H9 (cell line): ENCODE measurements at regions not wholly inside any gene's neighbourhood (a gene's known extent, or its start where the extent isn't known, plus 50 kb on each side); places are given as distances from the start of the nearest gene placed in this dataset.

Experiments
- DNase-seq: peaks from one replicate; pipeline ENCODE4 v3.0.0-alpha.2; 2017
- H2AFZ ChIP-seq: one replicate; pipeline ENCODE4 v1.6.1; 2013; ENCODE audit warnings: mild to moderate bottlenecking, low read length, control low read depth, moderate library complexity
- H2AK5ac ChIP-seq: 2 replicates; pipeline ENCODE4 v1.6.1; 2013; ENCODE audit warnings: low read length, control low read depth, mixed read lengths; ENCODE audit not compliant: insufficient read length
- H2BK120ac ChIP-seq: one replicate; pipeline ENCODE4 v1.6.1; 2013; ENCODE audit warnings: low read depth, mild to moderate bottlenecking, low read length, control low read depth, inconsistent platforms; ENCODE audit not compliant: poor library complexity, severe bottlenecking
- H2BK12ac ChIP-seq: 2 replicates; pipeline ENCODE4 v1.6.1; 2013; ENCODE audit warnings: low read length, control low read depth, mixed read lengths, low read depth; ENCODE audit not compliant: insufficient read length
- H2BK15ac ChIP-seq: 2 replicates; pipeline ENCODE4 v1.6.1; 2013; ENCODE audit warnings: low read depth, low read length, control low read depth
- H2BK20ac ChIP-seq: one replicate; pipeline ENCODE4 v1.6.1; 2013; ENCODE audit warnings: low read depth, mild to moderate bottlenecking, low read length, control low read depth, inconsistent platforms; ENCODE audit not compliant: poor library complexity, severe bottlenecking
- H2BK5ac ChIP-seq: 2 replicates; pipeline ENCODE4 v1.6.1; 2013; ENCODE audit warnings: low read length, control low read depth, mixed read lengths; ENCODE audit not compliant: insufficient read length
- H3K14ac ChIP-seq: 2 replicates; pipeline ENCODE4 v1.6.1; 2013; ENCODE audit warnings: low read length, control low read depth; ENCODE audit not compliant: insufficient read depth
- H3K18ac ChIP-seq: 2 replicates; pipeline ENCODE4 v1.6.1; 2013; ENCODE audit warnings: low read depth, mild to moderate bottlenecking, mixed read lengths, low read length, control low read depth; ENCODE audit not compliant: insufficient read length
- H3K23ac ChIP-seq: 2 replicates; pipeline ENCODE4 v1.6.1; 2013; ENCODE audit warnings: low read length, control low read depth, mixed read lengths, low read depth; ENCODE audit not compliant: insufficient read length
- H3K23me2 ChIP-seq: 2 replicates; pipeline ENCODE4 v1.6.1; 2013; ENCODE audit warnings: low read depth, mild to moderate bottlenecking, mixed read lengths, low read length, control low read depth; ENCODE audit not compliant: insufficient read length, poor library complexity, severe bottlenecking
- H3K27ac ChIP-seq: 2 replicates; pipeline ENCODE4 v1.5.1; 2013; ENCODE audit warnings: low read length, control low read depth, mixed read lengths, low read depth; ENCODE audit not compliant: insufficient read length
- H3K27me3 ChIP-seq: 2 replicates; pipeline ENCODE4 v1.6.1; 2013; ENCODE audit warnings: low read length, control low read depth, inconsistent platforms; ENCODE audit not compliant: insufficient read depth
- H3K4ac ChIP-seq: 2 replicates; pipeline ENCODE4 v1.6.1; 2013; ENCODE audit warnings: low read depth, mild to moderate bottlenecking, control low read depth, inconsistent platforms, low read length, moderate library complexity
- H3K4me1 ChIP-seq: 2 replicates; pipeline ENCODE4 v1.6.1; 2013; ENCODE audit warnings: low read length, control low read depth, inconsistent platforms; ENCODE audit not compliant: insufficient read depth
- H3K4me2 ChIP-seq: 2 replicates; pipeline ENCODE4 v1.6.1; 2013; ENCODE audit warnings: low read length, control low read depth, mixed read lengths; ENCODE audit not compliant: insufficient read length, insufficient read depth
- H3K56ac ChIP-seq: 2 replicates; pipeline ENCODE4 v1.6.1; 2013; ENCODE audit warnings: low read depth, mild to moderate bottlenecking, mixed read lengths, low read length, control low read depth; ENCODE audit not compliant: insufficient read length
- H3K79me1 ChIP-seq: 2 replicates; pipeline ENCODE4 v1.6.1; 2013; ENCODE audit warnings: low read depth, mild to moderate bottlenecking, moderate library complexity, low read length, control low read depth, inconsistent platforms; ENCODE audit not compliant: insufficient read depth, poor library complexity, severe bottlenecking
- H3K79me2 ChIP-seq: 2 replicates; pipeline ENCODE4 v1.6.1; 2013; ENCODE audit warnings: low read length, control low read depth, inconsistent platforms; ENCODE audit not compliant: insufficient read depth
- H3K9ac ChIP-seq: 2 replicates; pipeline ENCODE4 v1.6.1; 2013; ENCODE audit warnings: low read length, control low read depth, mixed read lengths; ENCODE audit not compliant: insufficient read length; ENCODE audit errors: extremely low read depth
- H3K9me3 ChIP-seq: one replicate; pipeline ENCODE4 v1.6.1; 2013; ENCODE audit warnings: low read depth, low read length, inconsistent platforms; ENCODE audit not compliant: control insufficient read depth
- H3T11ph ChIP-seq: one replicate; pipeline ENCODE4 v1.6.1; 2013; ENCODE audit warnings: mild to moderate bottlenecking, low read length, control low read depth, inconsistent platforms
- H4K20me1 ChIP-seq: one replicate; pipeline ENCODE4 v1.6.1; 2013; ENCODE audit not compliant: control insufficient read depth, insufficient read length, insufficient read depth
- H4K5ac ChIP-seq: 2 replicates; pipeline ENCODE4 v1.6.1; 2013; ENCODE audit warnings: low read depth, mild to moderate bottlenecking, mixed read lengths, low read length, control low read depth; ENCODE audit not compliant: insufficient read length
- H4K8ac ChIP-seq: replicated peaks from 2 replicates; pipeline ENCODE4 v1.6.1; 2013; ENCODE audit warnings: low read length, control low read depth, mixed read lengths, low read depth; ENCODE audit not compliant: insufficient read length
- H4K91ac ChIP-seq: 2 replicates; pipeline ENCODE4 v1.6.1; 2013; ENCODE audit warnings: low read depth, mild to moderate bottlenecking, moderate library complexity, mixed read lengths, low read length, control low read depth; ENCODE audit not compliant: insufficient read length
- H3K27ac Mint-ChIP-seq, 3 experiments: 2 replicates in 2 of 3; 3 replicates in 1 of 3; pipeline ENCODE4 v1.8.0; 2020 to 2021; ENCODE audit warnings: mixed read lengths in 3 of 3, mild to moderate bottlenecking in 1 of 3, moderate library complexity in 1 of 3
- H3K27me3 Mint-ChIP-seq: 2 replicates; pipeline ENCODE4 v1.8.0; 2021; ENCODE audit warnings: low read depth, mild to moderate bottlenecking, moderate library complexity, mixed read lengths
- H3K36me3 Mint-ChIP-seq, 3 experiments: 2 replicates in 2 of 3; 3 replicates in 1 of 3; pipeline ENCODE4 v1.8.0; 2020 to 2021; ENCODE audit warnings: low read depth in 3 of 3, mixed read lengths in 3 of 3; ENCODE audit not compliant: insufficient read depth in 1 of 3
- H3K4me1 Mint-ChIP-seq, 2 experiments: 2 replicates each; pipeline ENCODE4 v1.8.0; 2020; ENCODE audit warnings: mixed read lengths in 2 of 2
- H3K4me3 Mint-ChIP-seq, 2 experiments: 2 replicates in 1 of 2; 3 replicates in 1 of 2; pipeline ENCODE4 v1.8.0; 2020 to 2021; ENCODE audit warnings: mild to moderate bottlenecking in 2 of 2, mixed read lengths in 2 of 2, moderate library complexity in 1 of 2
- H3K9me3 Mint-ChIP-seq, 2 experiments: 2 replicates in 1 of 2; 3 replicates in 1 of 2; pipeline ENCODE4 v1.8.0; 2020; ENCODE audit warnings: mild to moderate bottlenecking in 2 of 2, mixed read lengths in 2 of 2, moderate library complexity in 1 of 2
- CTCF ChIP-seq: fragments of 200-600 bp; sonication (generic); conservative IDR thresholded peaks from 3 replicates; pipeline ENCODE4 v1.8.0; 2021; ENCODE audit warnings: antibody characterized with exemption, mild to moderate bottlenecking
- WGBS: extraction: QIAGEN DNeasy Blood & Tissue Kit; methylation state at CpG from one replicate; pipeline ENCODE4 v1.1.7; 2013; ENCODE audit warnings: missing lambda C conversion rate, low lambda C conversion rate, mixed read lengths; ENCODE audit not compliant: insufficient read length; ENCODE audit errors: extremely low coverage; 5-methylcytosine and 5-hydroxymethylcytosine counted together

DNA sequence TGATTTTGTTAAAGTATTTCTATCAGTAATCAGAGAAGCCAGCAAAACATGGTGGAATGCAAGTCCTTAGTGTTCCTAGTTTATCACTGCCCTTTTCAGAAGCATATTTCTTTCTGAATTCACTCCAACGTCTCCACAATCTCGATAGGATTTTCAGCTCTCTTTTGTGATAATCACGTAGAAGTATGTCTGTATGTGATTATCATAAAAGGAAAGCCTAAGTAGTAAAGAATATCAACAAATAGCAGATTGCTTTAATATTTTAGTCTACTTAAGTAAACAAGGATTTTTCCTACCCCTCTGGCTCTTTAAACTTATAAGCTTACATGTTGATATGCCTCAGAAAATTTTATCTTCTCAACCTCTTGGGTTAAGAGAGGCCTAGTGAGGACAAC is 147.4 kb upstream of the NUDT4 start:
- H4K91ac ChIP-seq, result no peak overlapping the region
- no peaks in the 10 kb centered on the region for H3K27me3 Mint-ChIP-seq
- no peak overlapping the region for H2AFZ ChIP-seq
- no peaks in the 10 kb centered on the region for H3K23me2 ChIP-seq
- H3K79me1 ChIP-seq, result no peaks in the 10 kb centered on the region
- no peaks in the 10 kb centered on the region; the same call in 1 of the 2 replicates for H3K4me1 ChIP-seq
- no peak overlapping the region for H2BK5ac ChIP-seq
- H3K23ac ChIP-seq, result no peak overlapping the region
- H3K14ac ChIP-seq, result no peak overlapping the region
- H3K4me2 ChIP-seq, result no peak overlapping the region
- no peak overlapping the region for H3K4ac ChIP-seq
- no peak overlapping the region for H3K27ac ChIP-seq
- H3K9ac ChIP-seq, result no peak overlapping the region
- H2AK5ac ChIP-seq, result no peak overlapping the region
- H3K27me3 ChIP-seq, result no peaks in the 10 kb centered on the region
- H3K4me1 Mint-ChIP-seq, result peaks cover 5 to 7% of the 10 kb centered on the region in 2 experiments
- no peak overlapping the region for H4K8ac ChIP-seq
- H3K18ac ChIP-seq, result no peak overlapping the region
- H3K36me3 Mint-ChIP-seq, result peaks cover 3 to 15% (median 6%) of the 10 kb centered on the region in 3 experiments; a peak in 6 of 7 replicates
- no peaks in the 10 kb centered on the region for H3K9me3 ChIP-seq
- no peak overlapping the region for H3T11ph ChIP-seq
- WGBS, result no CpG with 5 or more reads among the region's 3 CpGs
- H4K20me1 ChIP-seq, result no peaks in the 10 kb centered on the region
- no peak for DNase-seq
- H3K56ac ChIP-seq, result no peak overlapping the region
- H2BK120ac ChIP-seq, result no peak overlapping the region
- no peak overlapping the region for H3K27ac Mint-ChIP-seq
- no peak overlapping the region for H2BK20ac ChIP-seq
- no peak overlapping the region for H2BK12ac ChIP-seq
- H3K79me2 ChIP-seq, result no peaks in the 10 kb centered on the region
- H3K9me3 Mint-ChIP-seq, result peaks cover 7 to 14% of the 10 kb centered on the region in 2 experiments
- H4K5ac ChIP-seq, result no peak overlapping the region
- no peak overlapping the region for H2BK15ac ChIP-seq
- TF ChIP-seq CTCF, result no peak
- no peak overlapping the region for H3K4me3 Mint-ChIP-seq
